ENCODE measurements at regions not wholly inside any gene's neighbourhood (a gene's known extent, or its start where the extent isn't known, plus 50 kb on each side); places are given as distances from the start of the nearest gene placed in this dataset.
"Not testable (repeated sequence)": the region's sequence is repeated elsewhere in the genome, so short reads cannot be mapped to it uniquely, and the experiment has no call there.

DNA sequence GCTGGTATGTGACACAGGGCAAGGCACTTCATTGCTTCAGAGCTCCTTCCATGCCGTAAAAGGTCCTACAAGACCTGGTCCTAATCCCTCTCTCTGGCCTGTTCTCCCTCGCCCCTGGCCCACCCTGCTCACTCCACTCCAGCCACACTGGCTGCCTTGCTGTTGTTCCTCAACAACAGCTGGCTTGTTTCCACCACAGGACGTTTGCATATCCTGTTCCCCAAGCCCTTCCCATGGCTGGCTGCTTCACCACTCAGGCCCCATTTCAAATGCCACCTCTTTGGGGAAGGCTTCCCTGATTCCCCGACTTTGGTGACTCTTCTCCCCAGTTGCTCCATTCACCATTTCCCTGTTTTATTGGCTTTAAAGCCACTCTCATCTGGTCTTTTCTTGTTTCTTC lies 129.1 kb upstream of the ALDH3B2 start:
- DNase-seq: not testable (repeated sequence)

GRCh38 chr11:67803055-67803454 lies 128.6 kb upstream of the ALDH3B2 start:
- not testable (repeated sequence) for DNase-seq

- DNase-seq: not testable (repeated sequence)
Observed at GRCh38 chr11:67802623-67803022, 128.2 kb upstream of the ALDH3B2 start.

DNA sequence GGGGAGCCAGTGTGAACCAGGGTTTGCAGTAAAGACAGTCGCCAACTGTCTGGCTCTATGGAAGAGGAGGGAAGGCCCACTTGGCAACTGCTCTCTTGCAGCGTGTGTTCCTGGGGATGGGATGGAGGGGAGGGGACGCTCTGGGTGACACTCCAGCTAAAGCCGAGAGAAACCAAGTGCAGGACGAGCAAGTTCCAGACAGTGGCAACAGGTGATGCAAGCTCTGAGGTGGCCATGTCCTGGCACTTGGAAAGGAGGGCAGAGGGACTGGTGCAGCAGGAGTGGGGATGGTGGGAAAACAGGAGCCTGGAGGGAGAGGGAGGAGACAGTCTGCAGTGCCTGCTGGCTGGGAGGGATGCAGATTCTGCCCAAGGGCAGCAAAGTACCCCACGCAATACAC lies 127.0 kb upstream of the ALDH3B2 start:
- not testable (repeated sequence) for DNase-seq

DNA sequence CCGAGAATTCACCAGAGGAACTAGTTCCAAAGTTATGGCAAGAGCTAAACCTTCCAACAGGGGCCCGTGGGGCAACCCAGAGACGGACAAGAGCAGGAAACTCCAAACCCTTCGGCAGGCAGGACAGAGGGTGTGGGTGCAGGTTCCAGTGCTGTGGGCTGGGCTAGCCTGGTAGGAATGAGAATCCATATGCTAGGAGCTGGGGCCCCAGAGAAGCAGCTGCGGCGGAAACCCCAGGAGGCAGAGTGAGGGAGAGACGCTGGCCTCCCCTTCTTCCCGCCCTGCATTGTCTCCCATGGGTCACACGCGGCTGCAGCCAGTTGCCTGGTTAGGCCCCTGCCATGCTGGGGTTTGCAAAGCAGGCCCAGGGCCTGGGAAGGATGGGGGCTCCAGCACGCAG lies 126.2 kb upstream of the ALDH3B2 start:
- not testable (repeated sequence) for DNase-seq

DNA sequence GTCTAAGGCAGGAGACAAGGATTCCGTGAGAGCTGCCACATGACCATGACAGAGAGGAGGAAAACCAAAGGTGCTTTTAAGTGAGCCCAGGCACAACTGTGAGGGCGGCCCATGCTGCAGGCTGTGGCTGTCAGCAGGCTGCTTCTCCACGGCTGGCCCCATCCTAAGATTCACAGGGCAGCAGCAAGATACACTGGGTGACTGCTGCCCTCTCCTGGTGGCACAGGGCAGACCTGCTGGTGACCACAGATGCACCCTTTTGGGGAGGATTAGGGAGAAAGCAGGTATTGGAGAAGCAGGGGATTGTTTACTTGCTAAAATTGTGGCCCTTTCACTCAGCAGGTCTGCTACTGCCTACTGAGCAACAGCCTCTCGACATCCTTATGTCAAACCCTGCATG lies 125.4 kb upstream of the ALDH3B2 start:
- not testable (repeated sequence) for DNase-seq

- not testable (repeated sequence) for DNase-seq
Observed at GRCh38 chr11:67797726-67798521, 123.5 kb upstream of the ALDH3B2 start.

DNA sequence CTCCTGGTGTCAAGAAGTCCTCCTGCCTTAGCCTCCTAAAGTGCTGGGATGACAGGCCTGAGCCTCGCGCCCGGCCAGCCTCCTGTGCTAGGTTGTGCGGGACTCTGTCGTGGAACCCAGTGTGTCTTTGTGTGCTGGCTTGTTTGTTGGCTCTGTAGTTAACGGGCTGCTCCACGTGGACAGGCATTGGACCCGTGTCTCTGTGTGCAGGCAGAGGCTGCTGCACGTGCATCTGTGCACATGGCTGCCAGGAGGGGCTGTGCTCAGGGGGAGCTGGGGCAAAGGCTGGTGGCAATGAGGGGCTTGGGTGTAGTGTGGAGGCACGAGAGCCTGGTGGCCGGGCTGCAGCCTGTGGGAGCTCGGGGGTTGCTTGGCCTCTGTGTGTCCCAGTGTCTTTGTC lies 121.3 kb upstream of the ALDH3B2 start:
- DNase-seq: no peak

DNA sequence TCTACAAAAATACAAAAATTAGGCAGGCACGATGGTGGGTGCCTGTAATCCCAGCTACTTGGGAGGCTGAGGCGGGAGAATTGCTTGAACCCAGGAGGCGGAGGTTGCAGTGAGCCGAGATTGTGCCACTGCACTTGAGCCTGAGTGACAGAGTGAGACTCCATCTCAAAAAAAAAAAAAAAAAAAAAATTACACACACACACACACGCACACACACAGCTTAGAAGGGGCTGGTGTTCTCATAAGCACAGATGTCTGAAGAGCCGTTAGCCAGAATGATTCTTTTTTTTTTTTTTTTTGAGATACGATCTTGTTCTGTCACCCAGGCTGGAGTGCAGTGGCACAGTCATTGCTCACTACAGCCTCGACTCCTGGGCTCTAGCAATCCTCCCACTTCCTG lies 119.3 kb upstream of the ALDH3B2 start:
- not testable (repeated sequence) for DNase-seq

DNA sequence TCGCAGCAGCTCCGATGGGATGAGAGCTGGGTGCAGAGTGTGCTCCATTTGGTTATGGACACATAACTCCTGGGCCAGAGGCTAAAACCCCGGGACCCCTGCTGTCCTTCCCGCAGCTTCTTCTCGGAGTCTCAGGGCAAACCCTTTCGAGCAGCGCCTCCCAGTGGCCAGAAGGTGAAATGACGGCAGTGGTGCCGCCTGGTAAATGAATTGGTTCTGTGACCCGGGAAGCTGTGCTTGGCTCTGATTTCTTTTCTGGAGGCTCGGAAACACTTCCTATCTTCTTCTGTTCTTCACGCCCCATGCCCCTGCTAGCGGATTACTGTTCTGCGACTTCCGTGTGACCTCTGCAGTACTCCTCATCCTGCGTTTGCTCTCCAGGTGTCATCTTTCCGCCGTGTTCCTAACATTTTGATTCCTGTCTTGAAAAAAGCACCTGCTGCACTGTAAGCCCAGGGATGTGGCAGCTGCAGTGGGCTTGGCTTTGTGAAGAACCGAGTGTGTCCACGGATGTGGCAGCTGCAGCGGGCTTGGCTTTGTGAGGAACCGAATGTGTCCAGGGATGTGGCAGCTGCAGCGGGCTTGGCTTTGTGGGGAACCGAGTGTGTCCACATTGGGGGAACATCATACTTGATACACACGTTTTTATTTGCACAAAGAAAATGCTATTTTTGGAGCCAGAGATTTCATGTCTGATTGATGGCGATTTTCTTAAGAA lies 118.0 kb upstream of the ALDH3B2 start:
- not testable (repeated sequence) for DNase-seq

GRCh38 chr11:67791598-67792170 lies 117.3 kb upstream of the ALDH3B2 start:
- not testable (repeated sequence) for DNase-seq

DNA sequence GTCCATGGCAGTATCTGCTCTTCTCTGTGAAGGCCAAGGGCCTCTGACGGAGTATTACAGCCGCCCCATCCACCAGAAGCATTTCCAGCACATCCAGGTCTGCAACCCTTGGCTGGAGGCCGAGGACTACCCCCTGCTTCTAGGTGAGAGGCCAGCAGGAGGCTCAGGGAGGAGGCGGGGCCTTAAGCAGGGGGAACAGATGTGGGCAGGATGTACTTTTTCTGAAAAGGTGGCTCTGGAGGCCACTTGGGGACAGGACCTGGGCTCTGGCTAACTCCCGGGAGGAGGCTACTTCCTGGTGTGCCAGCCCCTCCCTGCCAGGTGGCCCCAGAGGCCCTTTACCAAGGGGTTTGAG lies 113.9 kb upstream of the ALDH3B2 start:
- DNase-seq: not testable (repeated sequence)

- not testable (repeated sequence) for DNase-seq
Observed at GRCh38 chr11:67787681-67788340, 113.4 kb upstream of the ALDH3B2 start.

DNA sequence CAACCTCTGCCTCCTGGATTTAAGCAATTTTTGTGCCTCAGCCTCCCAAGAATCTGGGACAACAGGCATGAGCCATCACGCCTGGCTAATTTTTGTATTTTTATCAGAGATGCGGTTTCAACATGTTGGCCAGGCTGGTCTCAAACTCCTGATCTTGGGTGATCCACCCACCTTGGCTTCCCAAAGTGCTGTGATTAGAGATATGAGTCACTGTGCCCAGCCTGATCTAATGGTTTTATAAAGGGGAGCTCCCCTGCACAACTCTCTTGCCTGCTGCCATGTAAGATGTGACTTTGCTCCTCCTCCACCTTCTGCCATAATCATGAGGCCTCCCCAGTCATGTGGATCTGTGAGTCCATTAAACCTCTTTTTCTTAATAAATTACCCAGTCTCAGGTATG lies 107.5 kb upstream of the ALDH3B2 start:
- DNase-seq: not testable (repeated sequence)

DNA sequence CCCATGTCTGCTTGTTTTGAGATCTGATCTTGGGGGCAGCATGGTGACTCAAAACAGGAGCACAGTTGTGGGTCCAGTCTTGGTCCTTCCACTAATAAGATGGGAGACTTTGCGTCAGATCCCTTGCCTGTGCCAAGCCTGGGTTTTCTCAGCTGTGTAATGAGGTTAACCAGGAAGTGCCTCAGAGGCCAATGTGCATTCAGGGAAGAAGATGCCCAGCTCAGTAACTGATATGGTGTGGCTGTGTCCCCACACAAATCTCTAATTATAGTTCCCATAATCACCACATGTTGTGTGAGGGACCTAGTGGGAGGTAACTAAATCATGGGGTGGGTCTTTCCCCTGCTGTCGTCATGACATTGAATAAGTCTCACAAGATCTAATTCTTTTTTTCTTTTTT lies 107.1 kb upstream of the ALDH3B2 start:
- DNase-seq: not testable (repeated sequence)

DNA sequence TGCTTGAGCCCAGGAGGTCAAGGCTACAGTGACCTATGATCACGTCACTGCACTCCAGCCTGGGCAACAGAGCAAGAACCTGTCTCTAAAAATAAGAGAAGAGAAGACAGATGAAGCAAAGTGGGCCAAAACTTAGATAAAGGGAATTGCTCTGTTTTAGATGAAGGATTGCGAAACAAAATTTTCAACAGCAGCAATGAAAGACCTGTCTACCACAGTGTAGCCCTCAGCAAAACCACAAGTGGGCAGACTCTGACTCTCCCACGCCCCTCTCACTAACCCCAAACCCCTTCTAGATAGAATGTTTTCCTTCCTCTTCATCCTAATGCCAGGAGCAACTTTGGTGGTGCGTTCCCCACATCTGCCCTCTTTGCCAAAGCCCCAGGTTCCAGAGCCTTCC lies 105.6 kb upstream of the ALDH3B2 start:
- DNase-seq: no peak

- not testable (repeated sequence) for DNase-seq
Observed at GRCh38 chr11:67779189-67779875, 104.9 kb upstream of the ALDH3B2 start.

- DNase-seq: no peak
Observed at GRCh38 chr11:67776852-67777520, 102.6 kb upstream of the ALDH3B2 start.

DNA sequence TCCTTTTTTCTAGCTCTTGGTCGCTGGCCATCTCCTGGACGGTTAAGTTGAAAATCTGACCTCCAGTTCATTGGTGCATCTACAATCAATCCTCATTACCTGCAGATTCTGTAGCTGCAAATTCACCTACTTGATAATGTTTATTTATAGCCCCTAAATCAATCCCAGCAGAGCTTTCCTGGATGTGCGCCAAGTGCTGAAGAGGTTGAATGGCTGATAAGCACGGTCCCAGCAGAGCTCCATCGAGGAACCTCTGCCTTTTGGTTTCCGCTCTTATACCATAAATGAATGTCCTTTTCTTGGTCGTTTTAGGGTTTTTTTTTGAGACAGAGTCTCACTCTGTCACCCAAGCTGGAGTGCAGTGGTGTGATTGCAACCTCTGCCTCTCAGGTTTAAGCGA lies 99.8 kb upstream of the ALDH3B2 start:
- DNase-seq: not testable (repeated sequence)

DNA sequence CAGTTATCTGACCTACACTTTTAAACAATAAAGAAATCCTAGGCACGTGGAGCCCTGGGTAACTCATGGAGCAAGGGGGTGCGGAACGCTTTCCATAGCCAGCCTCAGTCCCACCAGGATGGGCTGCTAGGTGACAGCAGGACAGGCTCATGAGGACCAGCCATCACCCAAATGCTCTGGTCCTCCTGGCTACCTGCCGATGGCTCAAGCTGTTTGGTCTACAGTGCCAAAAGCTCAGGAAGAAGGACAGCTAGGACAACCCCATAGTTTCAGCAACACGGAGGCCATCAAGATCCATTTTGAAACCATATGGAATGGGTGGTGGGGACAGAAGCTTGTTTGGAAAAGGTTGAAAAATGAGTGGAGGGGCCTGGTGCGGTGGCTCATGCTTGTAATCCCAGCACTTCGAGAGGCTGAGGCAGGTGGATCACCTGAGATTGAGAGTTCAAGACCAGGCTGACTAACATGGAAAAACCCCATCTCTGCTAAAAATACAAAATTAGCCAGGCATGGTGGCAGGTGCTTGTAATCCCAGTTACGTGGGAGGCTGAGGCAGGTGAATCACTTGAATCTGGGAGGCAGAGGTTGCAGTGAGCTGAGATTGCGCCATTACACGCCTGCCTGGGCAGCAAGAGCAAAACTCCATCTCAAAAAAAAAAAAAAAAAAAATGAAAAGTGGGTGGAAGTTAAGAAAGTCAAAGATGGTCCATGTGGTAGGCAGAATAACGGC lies 93.7 kb upstream of the ALDH3B2 start:
- not testable (repeated sequence) for DNase-seq

- not testable (repeated sequence) for DNase-seq
Observed at GRCh38 chr11:67761211-67761610, 86.8 kb upstream of the ALDH3B2 start.

All from GDM1 (cell line).